ENCODE measurements at regions not wholly inside any gene's neighbourhood (a gene's known extent, or its start where the extent isn't known, plus 50 kb on each side); places are given as distances from the start of the nearest gene placed in this dataset.

DNA sequence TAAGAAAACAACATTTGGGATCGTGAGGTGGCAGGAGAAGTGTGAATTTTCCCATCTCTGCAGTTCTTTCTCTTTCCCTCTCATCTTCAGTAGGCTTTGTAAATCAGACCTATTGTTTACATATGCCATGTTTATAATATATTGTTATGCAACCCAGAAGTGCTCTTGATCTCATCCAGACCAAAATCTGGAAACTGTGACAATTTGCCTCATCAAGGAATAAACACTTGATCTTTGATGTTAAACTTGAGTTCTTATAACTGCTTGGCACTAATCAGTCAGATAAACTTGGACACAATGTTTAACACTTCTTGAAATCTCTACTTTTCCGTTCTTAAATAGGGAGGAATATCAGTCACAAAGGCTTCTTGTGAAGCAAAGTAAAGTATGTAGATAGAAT, 384.7 kb downstream of the DMRT2 start:
- DNase-seq, result no peak

DNA sequence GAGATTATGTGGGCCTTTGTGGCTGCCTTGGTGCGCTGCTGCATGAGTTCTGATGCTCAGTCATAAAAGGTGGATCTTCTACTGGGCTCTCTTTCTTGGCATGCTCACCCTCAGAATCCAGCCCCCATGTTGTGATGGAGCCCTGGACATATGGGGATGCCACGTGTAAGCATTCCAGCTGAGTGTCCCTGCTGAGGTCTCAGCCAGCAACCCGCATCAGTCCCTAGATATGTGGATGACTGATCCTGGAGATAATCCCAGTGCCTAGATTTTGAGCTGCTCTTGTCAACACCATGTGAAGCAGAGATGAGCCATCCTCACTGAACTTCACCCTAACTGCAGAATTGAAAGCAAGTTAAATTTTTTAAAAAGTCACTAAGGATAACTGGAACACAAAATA, 390.1 kb downstream of the DMRT2 start:
- DNase-seq, result no peak

DNA sequence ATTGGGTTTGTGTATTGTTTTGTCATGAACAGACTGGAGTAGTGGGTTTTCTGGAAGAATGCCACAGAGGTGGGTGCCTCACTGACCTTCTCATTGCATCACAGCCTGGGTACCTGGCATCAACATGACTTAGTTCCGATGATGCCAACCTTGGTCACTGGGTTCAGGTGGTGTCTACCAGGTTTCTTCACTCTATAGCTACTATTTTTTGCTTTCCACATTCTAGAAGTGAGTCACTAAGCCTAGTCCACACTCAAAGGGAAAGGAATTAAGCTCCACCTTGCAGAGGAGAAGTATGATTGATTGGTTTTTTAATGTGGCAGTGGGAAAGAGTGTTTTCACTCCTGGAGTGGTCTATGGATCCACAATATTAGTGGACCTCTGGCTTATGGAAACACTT, 391.9 kb downstream of the DMRT2 start:
- DNase-seq, result no peak

DNA sequence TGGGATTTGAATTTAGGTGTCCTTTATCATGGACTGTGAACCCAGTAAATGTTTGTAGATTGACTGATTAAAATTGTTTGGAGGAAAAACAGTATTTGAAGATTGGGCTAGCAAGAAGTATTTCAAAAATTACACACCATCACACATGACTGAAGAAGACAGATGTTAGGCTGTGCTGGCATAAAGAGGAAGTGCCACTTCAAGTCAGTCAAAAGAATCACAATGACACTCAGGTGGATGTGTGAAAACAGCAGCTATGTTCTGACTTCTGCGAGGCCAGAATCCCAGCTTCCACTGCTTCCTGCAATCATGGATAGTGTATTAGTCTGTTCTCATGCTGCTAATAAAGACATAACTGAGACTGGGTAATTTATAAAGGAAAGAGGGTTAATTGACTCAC, 393.3 kb downstream of the DMRT2 start:
- DNase-seq, result no peak

DNA sequence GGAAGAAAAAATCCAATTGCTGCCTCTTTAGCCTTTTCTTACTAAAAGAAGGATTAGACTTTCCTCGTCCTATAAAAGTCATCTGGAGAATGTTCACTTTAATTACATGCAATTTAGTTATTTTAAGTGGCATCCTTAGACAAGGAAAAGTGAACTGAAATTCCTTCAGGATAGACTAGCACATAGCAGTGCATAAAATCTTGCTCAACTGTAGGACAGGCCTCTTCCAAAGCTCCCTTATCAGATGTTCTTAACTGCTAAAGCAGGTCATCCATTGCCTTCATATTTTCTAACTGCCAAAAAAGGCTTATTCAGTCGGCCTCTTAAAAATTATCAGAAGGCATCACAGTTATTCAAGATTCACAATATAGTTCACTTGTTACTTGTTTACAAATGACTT, 396.5 kb downstream of the DMRT2 start:
- no peak for DNase-seq

DNA sequence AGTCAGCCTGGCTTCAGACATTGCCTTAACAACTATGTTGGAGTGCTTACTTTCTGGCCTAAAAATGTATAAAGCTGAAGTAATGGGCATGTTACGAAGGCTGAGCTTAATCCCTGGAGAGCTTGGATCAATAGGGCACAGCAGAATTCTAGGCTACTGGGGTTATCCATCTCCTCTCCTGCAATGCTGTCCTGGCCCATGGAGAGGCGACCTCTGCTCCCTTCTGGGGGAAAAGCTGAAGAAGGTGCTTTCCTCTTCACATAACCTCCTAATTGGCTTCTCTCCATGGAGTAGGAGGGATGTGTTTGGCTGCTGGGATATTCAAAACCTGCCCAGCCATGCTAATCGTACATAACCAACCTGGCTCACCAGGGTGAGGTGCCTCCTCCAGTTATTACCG, 403.5 kb downstream of the DMRT2 start:
- DNase-seq, result no peak

DNA sequence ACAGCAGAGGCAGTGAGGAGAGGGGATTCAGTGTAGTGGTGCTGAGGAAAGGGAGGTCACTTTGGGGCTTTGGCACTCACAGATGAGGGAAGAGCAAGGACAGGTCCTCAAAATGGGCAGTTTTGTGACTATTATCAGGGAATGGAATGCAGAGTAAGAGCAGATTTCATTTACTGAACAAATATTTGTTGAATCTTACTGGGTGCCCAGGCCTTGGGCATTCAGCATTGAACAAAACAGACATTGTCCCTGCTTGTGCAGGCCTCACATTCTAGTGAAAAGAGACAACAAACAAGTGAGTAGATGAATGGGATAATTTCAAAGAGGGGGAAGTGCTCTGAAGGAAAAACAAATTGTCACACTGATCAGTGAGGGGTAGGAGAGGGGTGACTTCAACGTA, 404.1 kb downstream of the DMRT2 start:
- no peak for DNase-seq

DNA sequence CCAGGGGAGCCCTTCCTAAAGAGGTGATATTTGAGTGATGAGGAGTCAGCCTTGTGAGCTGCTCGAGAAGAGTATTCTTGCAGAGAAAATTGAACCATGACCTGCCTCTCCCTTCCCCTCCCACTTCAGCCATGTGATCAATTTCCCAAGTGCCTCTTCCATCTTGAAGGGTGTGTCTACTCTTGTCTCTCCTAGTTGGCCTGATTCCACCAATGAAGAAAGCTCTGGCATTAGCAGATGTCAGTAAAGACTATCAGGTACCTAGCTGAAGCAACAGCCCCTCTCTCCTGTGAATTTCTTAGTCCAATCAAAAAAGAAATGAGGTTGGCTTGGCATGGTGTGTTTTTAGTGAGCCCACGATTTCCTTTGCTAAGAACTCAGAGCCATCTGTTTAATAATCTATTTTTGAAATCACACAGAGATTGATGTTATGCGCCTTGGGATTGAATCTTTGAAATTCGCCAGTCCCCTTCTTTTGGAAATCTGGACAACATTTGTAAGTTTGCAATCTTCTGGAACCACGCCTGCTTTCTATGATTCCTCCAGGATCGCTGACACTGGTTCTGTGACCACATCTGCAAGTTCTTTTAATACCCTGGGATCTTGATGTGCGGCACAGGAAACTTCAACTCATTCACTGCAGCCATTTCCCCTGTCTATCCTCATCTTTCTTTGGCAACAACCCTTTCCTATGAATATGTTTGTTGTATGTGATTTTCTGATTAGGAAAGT, 404.6 kb downstream of the DMRT2 start:
- peak; percentile 25 for DNase-seq

DNA sequence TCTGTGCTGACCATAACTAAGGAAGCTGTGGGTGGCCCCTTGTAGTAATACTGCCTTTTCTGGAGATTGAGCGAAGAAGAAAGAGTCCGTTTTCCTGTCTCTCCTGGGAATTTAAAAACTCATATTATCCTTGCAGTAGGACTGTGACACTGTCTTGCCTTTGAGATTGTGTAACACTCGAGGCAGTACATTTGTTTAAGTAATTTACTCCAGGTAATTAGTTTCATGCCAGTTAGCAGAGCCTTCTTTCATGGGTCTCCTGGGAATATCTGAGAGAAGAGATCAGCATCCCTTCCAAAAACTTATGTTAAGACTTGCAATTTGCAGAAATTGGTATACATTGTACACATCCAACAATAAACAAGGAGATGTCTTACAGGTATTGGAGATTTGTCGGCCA, 405.6 kb downstream of the DMRT2 start:
- DNase-seq, result no peak

DNA sequence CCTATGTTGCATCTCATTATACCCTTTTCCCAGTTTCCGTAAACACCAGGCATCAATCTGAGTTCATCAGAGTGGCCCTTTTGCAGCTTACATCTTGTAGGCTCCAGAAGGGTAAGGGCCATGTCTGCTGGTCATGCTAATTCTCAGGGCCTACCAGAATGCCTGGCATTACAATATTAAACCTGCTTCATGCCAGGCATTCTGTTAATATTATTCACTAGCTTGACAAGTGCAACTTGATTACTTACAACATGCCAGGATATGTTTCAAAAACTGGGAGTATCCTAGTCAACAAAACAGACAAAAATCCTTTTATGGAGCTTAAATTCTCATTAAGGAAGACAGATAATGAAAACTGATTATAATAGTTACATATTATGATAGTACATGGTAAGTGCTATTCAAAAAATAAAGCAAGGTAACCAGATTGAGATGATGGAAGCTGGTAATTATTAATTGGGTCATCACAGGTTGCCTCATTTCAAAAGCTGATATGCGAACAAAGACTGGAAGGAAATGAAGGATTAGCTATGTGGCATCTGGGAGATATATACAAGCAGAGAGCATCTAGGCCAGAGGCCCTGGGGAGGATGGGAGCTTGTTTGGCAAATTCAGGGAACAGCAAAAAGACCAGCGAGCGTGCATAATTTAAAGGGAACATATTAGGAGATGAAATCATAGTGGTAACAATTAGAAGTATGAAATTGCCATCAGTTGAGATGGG, 406.3 kb downstream of the DMRT2 start:
- no peak for DNase-seq

DNA sequence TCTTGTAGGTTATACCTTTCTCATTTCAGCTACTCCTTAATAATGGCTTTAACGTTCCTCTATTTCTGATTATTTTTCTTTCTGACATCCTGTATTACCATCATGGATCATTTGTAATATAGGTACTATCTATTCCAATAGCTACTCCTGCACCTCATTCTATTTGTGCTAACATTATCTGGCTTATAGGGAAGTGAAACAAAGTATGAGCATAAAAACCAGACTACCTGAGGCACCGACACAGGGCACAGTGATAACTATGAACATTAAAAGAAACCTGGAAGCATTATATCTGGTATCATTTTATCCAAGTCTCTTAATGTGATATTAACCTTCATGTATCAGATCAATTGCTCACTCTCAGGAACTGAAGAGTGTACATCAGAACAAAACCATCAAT, 407.3 kb downstream of the DMRT2 start:
- no peak for DNase-seq

DNA sequence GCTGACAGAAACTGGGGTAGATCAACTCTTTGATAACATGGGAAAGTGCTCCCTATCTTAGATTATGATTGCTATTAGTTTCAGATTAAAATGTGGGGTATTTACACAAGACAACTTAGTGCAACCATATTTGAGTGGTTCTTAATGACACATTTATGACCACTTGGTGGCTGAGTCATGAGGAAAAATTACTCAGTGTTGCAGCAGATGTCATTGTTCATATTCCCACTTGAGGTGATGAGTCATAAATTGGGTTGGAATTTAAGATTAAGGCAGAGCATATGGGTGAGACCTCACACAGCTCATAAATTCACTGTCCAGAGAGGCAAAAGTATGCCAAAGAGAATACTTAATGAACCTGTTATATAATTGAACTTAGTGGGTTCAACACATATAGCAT, 408.3 kb downstream of the DMRT2 start:
- DNase-seq, result peak; percentile 95

DNA sequence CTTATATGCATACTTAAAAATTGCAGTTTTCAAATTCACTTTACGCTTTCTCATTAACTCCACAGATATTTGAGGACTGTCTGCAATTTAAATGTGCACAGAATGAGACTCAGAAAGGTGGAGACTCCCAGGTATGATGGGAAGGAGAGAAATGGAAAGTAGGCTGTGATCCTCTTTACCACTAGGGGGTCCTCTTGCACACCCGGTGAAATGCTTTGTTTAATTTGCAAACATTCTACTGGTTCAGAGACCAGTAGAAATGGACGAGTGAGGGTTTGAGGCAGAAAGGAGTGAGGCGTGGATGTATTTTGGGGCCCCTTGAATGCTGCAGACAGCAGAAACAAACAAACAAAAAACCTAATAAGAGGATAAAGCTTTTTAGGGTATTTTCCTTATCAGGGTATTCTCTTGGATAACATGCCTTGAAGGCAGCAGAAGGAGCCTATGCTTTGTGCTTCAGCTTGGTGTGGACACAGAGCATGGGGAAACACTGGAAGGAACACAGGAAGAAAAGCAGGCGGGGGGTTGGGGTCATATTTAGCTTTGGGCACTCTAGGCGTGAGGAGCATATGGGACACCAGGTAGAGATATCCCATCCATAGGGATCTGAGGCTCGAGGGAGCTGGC, 410.1 kb downstream of the DMRT2 start:
- no peak for DNase-seq

DNA sequence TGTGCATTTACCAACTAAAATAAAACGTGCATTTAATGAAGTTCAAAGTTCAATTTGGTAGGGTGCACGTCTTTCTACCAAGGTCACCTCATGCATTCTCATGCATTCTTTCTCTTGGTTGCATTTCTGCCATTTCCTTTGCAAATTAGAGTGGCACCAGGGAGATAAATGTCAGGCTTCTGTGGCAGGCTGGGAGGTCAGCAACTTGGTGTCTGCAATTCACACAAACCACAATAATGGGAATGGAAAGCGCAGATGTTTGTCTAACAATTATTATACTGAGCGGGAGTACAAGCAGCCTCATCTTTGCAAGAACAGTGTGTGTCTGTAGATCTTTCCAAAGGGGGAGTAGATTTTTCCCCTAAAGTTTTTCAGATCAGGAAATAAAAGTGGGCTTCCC, 411.7 kb downstream of the DMRT2 start:
- no peak for DNase-seq

DNA sequence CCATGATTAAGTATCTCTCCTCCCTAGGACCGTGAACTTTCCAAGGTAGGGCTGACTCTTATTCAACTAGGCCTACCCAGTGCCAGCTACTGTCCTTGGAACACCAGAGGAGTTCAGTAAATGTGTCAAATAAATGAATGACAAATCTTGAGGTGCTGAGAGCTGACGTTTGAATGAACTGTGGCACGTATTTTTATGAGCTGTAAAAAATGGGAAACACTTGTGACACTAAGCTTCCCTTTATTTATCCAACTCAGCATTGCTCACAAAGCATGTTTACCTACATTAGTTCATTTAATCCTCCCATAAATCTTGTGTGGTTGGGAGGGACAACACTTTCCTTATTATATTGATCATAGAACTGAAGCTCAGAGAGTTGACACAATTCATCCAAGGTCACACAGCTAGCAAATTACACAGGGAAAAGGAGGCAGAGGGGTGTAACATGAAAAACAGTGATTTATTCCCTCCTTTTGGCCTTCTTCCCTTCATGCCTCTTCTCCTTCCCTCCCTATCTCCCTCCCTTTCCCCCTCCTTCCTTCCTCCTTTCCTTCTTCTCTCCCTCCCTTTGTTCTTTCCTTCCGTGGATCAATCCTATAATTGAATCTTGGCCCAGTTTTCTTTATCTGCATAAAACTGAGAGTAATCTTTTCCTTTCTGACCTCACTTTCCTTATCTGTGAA, 412.6 kb downstream of the DMRT2 start:
- no peak for DNase-seq

DNA sequence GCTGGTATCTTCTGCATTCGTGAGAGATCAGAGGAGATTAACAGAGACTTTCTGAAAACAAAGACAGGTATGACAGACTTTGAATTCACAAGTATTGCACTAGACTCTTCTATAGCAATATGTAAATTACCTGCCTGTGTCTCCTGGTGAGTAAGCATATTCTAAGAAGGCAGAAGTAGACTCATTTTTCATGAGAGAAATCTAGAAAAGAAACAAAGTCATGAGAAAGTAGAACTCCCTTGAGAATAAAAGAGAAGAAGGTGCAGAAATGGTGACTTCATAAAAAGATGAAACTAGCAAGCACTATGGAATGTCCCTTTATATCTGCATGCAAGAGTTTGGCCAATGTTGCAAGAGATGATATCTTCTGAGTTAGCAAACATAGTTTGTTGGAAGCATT, 419.8 kb downstream of the DMRT2 start:
- DNase-seq, result no peak

DNA sequence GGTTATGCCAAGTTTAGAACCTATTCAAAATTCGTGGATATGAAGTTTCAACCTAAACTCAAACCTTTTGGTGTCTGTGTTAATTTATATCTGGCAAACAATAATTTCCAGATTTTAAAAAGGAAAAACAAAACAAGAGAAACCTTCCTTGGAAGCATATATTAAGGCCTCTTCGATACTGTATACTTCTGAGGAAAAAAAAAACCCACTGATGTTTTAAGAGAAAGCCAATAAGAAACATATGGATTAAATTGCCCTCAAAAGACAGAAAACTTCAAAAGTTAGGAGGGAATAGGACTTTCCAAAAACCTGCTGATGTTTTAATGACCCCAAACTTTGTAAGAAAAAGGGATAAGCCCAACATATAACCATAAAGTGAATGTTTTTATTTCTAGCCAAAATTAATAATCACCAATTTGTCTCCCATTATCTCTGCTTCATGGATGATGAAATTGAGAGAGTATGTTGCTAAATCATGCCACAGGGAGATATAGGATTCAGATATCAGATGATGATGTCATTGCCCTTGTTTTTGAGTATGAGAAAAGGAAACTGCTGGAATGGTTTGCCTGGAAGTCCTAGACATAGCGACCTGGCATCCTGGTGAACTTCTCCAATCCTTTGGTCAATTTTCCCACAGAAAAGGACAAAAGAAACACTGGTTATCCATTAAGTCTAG, 423.9 kb downstream of the DMRT2 start:
- no peak for DNase-seq

DNA sequence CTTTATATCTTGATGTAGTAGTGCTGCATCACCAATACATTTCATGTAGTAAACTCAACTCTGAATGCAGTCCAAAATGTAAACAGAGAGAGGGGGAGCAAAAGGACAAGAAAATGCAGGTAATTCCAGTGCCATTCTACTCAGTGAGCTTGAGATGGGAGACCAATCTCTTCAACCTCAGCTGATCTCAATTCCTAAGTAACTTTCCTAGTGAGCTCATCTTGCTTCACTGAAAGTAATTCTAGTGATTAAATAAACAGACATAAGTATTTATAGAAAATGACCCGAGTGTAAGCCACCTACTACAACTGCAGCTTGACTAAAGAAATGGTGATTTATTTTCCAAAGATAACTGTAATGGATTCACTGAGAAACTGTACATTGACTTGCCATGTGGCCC, 424.5 kb downstream of the DMRT2 start:
- DNase-seq, result no peak

DNA sequence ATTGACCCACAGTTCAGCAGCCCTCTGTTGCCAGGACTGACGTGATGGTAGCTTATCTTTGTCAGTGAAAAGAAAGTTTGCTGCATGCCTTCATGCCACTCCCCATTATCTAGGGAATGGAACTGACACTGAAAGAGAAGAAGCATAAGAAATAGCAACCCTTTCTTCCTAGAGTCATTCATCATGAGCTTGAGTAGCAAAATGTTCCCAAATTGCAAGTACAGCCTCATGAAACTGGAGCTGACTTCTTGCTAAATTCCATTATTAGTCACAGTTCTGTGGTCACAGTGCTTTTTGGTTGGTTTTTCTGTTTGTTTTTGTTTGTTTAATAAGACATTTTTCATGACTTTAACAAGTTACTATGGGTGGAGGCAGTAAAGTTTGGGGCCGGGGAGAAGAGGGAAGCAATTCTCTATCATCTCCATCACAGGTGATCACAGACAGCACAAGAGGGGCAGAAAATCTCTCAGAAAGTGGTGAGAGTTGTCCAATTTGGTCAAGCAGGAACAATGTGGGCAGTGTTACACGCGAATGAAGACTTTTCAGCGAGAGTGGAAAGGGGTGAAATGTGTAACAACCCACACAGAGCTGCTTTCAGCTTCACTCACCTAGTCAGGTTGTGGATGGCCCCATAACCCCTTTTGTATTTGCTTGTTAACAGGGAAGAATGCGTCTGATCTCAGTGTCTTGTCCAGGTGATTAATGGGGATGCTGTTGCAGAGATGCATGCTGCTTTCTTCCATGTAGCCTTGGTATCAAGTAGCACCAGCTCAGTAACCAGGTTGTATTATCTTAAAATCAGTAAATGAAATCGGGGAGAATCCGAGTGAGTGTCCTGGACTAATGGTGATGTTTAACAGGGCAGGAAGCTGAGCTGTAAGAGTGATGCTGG, 440.4 kb downstream of the DMRT2 start:
- DNase-seq, result no peak

DNA sequence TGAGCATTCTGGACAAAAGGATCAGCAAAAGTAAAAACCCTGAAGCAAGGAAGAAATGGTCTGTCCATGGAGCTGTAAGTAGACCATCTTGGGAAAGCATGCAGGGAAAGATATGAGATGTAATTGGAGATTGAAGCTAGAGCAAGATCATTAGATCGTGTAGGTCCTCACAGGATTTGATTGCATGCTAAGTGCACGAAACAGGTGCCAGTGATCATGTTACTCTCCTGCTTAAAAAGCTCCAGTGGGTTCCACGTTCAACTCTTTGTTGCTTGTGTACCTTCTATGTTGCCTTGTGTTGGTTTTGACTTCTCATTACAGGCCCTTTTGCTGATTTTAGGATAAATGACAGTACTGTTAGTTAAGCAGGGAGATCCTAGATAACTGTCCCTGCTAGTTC, 442.0 kb downstream of the DMRT2 start:
- no peak for DNase-seq

DNA sequence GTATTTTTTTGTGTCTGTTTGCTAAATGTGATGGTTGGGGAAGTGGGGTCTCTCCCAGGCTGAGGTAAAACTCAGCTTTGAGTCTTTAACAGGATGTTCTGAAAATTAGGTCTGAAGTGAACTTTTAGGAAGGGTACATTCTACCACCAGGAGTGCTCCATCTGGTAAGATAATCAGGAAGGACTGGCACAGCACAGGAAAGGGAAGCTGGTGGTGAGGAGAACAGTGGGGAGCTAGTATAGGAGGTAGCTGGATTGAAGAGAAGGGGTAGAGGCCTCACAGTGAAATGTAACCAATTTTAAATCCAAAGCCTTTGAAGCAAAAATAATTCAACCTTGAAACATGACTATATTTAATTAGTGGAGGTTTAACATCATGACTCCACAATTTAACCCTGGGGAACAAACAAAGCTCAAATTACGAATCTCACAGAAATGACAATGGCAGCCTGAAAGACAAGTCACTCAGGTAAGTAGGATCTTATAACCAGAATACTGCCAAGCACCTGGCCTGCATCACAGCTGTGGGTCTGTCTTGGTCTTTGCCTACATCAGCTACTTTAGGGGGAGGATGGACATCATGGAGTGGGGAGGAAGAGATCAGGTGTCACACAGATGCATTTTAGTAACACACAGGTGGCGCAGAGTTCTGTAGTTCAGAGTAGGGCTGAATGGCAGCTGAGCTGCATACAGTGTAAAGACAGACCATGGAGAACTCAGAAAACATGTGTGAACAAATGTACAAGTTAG, 445.3 kb downstream of the DMRT2 start:
- DNase-seq, result no peak
